ENCODE measurements at regions not wholly inside any gene's neighbourhood (a gene's known extent, or its start where the extent isn't known, plus 50 kb on each side); places are given as distances from the start of the nearest gene placed in this dataset.

DNA sequence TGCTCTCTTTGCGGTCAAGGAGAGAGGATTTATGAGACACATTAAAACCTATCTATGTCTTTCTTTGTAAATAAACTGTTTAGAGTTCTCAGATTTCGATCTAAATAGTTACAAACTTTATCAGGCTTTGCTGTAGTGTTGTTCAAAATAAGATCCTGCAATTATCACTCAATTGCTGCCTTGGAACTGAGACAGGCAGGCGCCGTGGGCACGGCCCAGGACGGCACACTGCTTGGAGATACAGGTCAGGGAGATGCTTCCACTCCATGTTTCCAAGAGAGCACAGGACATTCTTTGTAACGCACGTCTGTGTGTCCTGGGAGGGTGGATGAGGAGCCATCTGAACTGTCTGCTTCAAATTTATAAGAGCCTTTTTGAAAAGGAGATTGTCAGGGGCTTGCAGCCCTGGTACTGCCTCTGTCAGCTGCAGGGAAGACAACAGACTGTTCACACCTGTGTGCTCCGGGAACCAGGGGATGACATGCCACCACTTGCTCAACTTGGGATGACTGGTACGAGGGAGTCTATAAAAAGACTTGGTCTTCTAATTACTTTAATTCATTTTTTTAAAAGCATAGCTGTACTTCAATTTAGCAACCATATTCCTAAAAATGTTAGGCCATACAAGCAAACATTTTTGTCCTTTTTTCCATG lies 472.9 kb upstream of the RUNX1 start:
- Histone ChIP-seq H3K9ac (ENCODE audit: insufficient read depth in 1 of 2, low read length in 2 of 2) (no peak overlapping the region), H3K9me3 (ENCODE audit: control insufficient read depth in 4 of 4, insufficient read depth in 3 of 4, low read length in 3 of 4) (no peaks in the 10 kb centered on the region), H3K27me3 (ENCODE audit: control insufficient read depth in 3 of 3, insufficient read depth in 3 of 3, low read length in 2 of 3) (no peaks in the 10 kb centered on the region), H3K4me1 (ENCODE audit: control insufficient read depth in 5 of 5, insufficient read depth in 5 of 5, low read length in 5 of 5) (peaks cover 0 to 2% (median 0%) of the 10 kb centered on the region in 5 donors), H3K27ac (ENCODE audit: low read depth in 1 of 2, low read length in 1 of 2) (no peak overlapping the region), H3K4me3 (no peak overlapping the region), H3K36me3 (ENCODE audit: control insufficient read depth in 4 of 4, insufficient read depth in 4 of 4, low read length in 4 of 4) (no peaks in the 10 kb centered on the region)
- TF ChIP-seq, protein P1, sequence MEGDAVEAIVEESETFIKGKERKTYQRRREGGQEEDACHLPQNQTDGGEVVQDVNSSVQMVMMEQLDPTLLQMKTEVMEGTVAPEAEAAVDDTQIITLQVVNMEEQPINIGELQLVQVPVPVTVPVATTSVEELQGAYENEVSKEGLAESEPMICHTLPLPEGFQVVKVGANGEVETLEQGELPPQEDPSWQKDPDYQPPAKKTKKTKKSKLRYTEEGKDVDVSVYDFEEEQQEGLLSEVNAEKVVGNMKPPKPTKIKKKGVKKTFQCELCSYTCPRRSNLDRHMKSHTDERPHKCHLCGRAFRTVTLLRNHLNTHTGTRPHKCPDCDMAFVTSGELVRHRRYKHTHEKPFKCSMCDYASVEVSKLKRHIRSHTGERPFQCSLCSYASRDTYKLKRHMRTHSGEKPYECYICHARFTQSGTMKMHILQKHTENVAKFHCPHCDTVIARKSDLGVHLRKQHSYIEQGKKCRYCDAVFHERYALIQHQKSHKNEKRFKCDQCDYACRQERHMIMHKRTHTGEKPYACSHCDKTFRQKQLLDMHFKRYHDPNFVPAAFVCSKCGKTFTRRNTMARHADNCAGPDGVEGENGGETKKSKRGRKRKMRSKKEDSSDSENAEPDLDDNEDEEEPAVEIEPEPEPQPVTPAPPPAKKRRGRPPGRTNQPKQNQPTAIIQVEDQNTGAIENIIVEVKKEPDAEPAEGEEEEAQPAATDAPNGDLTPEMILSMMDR (IDR thresholded peaks at IDR 0.05; ENCODE audit: control extremely low read depth, extremely low read depth): no peak
- no peak for DNase-seq
- ATAC-seq (ENCODE audit: insufficient read depth, low FRiP score): no peak
- WGBS, 2 donors: 92 to 94% methylated on average over 10 of the region's 10 CpGs

DNA sequence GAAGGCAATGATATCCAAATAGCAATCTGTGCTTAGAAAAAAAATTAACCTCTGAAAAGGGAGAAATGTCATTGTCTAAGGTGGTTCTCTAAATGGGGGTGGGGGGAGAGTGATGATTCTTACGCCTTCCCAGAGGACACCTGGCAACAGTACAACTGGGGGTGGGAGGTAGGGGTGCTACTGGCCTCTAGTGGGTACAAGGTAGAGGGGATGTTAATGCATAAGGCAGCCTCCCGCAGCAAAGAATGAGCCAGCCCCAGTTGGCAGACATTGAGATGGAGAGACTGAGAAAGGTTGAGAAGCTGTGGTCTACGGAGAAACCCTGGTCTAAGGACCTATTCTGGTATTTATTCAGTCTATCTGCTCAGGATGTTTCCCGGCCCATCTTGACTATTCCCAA lies 472.2 kb upstream of the RUNX1 start:
- Histone ChIP-seq H3K27ac (ENCODE audit: low read depth in 1 of 2, low read length in 1 of 2) (no peak overlapping the region), H3K4me1 (ENCODE audit: control insufficient read depth in 5 of 5, insufficient read depth in 5 of 5, low read length in 5 of 5) (peaks cover 0 to 2% (median 0%) of the 10 kb centered on the region in 5 donors), H3K4me3 (no peak overlapping the region), H3K27me3 (ENCODE audit: control insufficient read depth in 3 of 3, insufficient read depth in 3 of 3, low read length in 2 of 3) (no peaks in the 10 kb centered on the region), H3K9me3 (ENCODE audit: control insufficient read depth in 4 of 4, insufficient read depth in 3 of 4, low read length in 3 of 4) (no peaks in the 10 kb centered on the region), H3K9ac (ENCODE audit: insufficient read depth in 1 of 2, low read length in 2 of 2) (no peak overlapping the region), H3K36me3 (ENCODE audit: control insufficient read depth in 4 of 4, insufficient read depth in 4 of 4, low read length in 4 of 4) (no peaks in the 10 kb centered on the region)
- no peak for DNase-seq
- 86 to 89% methylated on average over 4 of the region's 4 CpGs for WGBS, 2 donors
- TF ChIP-seq, protein P1 (IDR thresholded peaks at IDR 0.05; ENCODE audit: control extremely low read depth, extremely low read depth): no peak
- ATAC-seq (ENCODE audit: insufficient read depth, low FRiP score): no peak

DNA sequence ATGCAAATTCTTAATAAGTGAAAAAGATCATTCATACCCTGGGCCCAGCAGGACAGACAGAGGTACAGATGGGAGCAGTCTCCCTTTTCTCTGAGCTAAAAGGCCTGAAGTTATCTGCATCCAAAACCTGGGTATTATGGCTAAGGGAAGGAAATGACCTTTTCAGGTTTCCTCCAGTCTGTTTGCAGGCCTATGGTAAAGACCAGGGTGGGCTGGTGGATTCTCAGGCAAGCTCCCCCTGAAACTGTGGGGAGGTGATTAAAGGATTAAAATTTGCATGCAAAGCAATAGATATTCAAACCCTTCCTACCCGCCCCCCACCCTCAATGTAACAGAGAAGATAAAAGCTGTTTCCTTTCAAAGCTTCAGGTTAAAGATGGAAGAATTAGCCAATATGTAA lies 471.8 kb upstream of the RUNX1 start:
- Histone ChIP-seq H3K27me3 (ENCODE audit: control insufficient read depth in 3 of 3, insufficient read depth in 3 of 3, low read length in 2 of 3) (no peaks in the 10 kb centered on the region), H3K9ac (ENCODE audit: insufficient read depth in 1 of 2, low read length in 2 of 2) (no peak overlapping the region), H3K36me3 (ENCODE audit: control insufficient read depth in 4 of 4, insufficient read depth in 4 of 4, low read length in 4 of 4) (no peaks in the 10 kb centered on the region), H3K4me3 (no peak overlapping the region), H3K4me1 (ENCODE audit: control insufficient read depth in 5 of 5, insufficient read depth in 5 of 5, low read length in 5 of 5) (peaks cover 0 to 2% (median 0%) of the 10 kb centered on the region in 5 donors), H3K27ac (ENCODE audit: low read depth in 1 of 2, low read length in 1 of 2) (no peak overlapping the region), H3K9me3 (ENCODE audit: control insufficient read depth in 4 of 4, insufficient read depth in 3 of 4, low read length in 3 of 4) (no peaks in the 10 kb centered on the region)
- ATAC-seq (ENCODE audit: insufficient read depth, low FRiP score) (no peak), DNase-seq (no peak)
- WGBS, 2 donors: 86 to 89% methylated on average over 1 of the region's 1 CpG
- TF ChIP-seq, protein P1 (IDR thresholded peaks at IDR 0.05; ENCODE audit: control extremely low read depth, extremely low read depth): no peak

DNA sequence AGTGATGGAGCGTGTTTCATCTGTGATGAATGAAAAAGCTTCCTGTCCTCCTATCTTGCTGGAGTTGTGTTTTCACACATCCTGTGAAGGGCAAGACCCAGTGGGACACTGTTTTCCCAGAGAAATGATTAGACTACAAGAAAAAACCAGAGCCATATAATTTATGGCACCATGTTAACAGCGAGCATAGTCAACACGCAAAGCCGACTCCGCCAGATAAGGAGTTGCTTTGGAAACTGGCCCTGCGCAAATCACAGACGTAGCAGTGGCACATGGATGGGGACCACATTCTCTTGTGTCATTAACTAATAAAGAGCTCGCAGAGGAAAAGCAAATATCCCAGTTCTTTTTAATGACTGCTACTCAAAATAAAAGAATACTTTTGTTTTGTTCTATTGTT lies 471.2 kb upstream of the RUNX1 start:
- H3K27me3 ChIP-seq (ENCODE audit: control insufficient read depth in 3 of 3, insufficient read depth in 3 of 3, low read length in 2 of 3): no peaks in the 10 kb centered on the region
- DNase-seq (peak in 2 of 3 donors; percentile 9 to 29), ATAC-seq (ENCODE audit: insufficient read depth, low FRiP score) (no peak)
- no peaks in the 10 kb centered on the region for H3K9me3 ChIP-seq (ENCODE audit: control insufficient read depth in 4 of 4, insufficient read depth in 3 of 4, low read length in 3 of 4)
- H3K4me3 ChIP-seq: no peak overlapping the region
- H3K27ac ChIP-seq (ENCODE audit: low read depth in 1 of 2, low read length in 1 of 2): no peak overlapping the region
- H3K9ac ChIP-seq (ENCODE audit: insufficient read depth in 1 of 2, low read length in 2 of 2): no peak overlapping the region
- WGBS, 2 donors: 65 to 79% methylated on average over 8 of the region's 8 CpGs
- peaks cover 0 to 2% (median 0%) of the 10 kb centered on the region in 5 donors for H3K4me1 ChIP-seq (ENCODE audit: control insufficient read depth in 5 of 5, insufficient read depth in 5 of 5, low read length in 5 of 5)
- H3K36me3 ChIP-seq (ENCODE audit: control insufficient read depth in 4 of 4, insufficient read depth in 4 of 4, low read length in 4 of 4): no peaks in the 10 kb centered on the region
- TF ChIP-seq, protein P1 (IDR thresholded peaks at IDR 0.05; ENCODE audit: control extremely low read depth, extremely low read depth): no peak
